Transverse colon (tissue), 4 donors: ENCODE measurements at regions not wholly inside any gene's neighbourhood (a gene's known extent, or its start where the extent isn't known, plus 50 kb on each side); places are given as distances from the start of the nearest gene placed in this dataset.
"Not testable (repeated sequence)": the region's sequence is repeated elsewhere in the genome, so short reads cannot be mapped to it uniquely, and the experiment has no call there.

ENCODE experiments used
- CTCF ChIP-seq, 5 experiments: fragments of 200-600 bp in 3 of 5; fragments of 450-650 bp in 2 of 5; sonication (generic) in 3 of 5; IDR thresholded peaks; 1 replicate in 2 of 5; 2 replicates in 3 of 5; pipeline ENCODE4 v1.5.1; 2016 to 2017; ENCODE audit warnings: antibody characterized with exemption in 5 of 5, inconsistent platforms in 3 of 5, mild to moderate bottlenecking in 2 of 5, moderate library complexity in 1 of 5
- POLR2A ChIP-seq: fragments of 450-650 bp; IDR thresholded peaks from one replicate; pipeline ENCODE4 v1.6.1; 2016; ENCODE audit warnings: antibody characterized with exemption, mild to moderate bottlenecking, moderate library complexity
- POLR2AphosphoS5 ChIP-seq, 3 donors: sonication (generic); formaldehyde crosslinking; IDR thresholded peaks; one replicate each; pipeline ENCODE4 v1.6.1; 2016; ENCODE audit warnings: antibody characterized with exemption in 3 of 3

GRCh38 chr2:131802351-131802836 lies 274.7 kb downstream of the CCDC74A start:
- peak in 1 of 5 experiments; percentile 3 for TF ChIP-seq CTCF (IDR thresholded peaks at IDR 0.05)
- TF ChIP-seq POLR2A; POLR2AphosphoS5 (IDR thresholded peaks at IDR 0.05): not testable (repeated sequence)
